Osteoblast (primary cell): ENCODE measurements at regions not wholly inside any gene's neighbourhood (a gene's known extent, or its start where the extent isn't known, plus 50 kb on each side); places are given as distances from the start of the nearest gene placed in this dataset.
"Not testable (repeated sequence)": the region's sequence is repeated elsewhere in the genome, so short reads cannot be mapped to it uniquely, and the experiment has no call there.

Experiments
- DNase-seq: peaks from one replicate; pipeline ENCODE4 v3.0.0; 2011; ENCODE audit warnings: low spot score, mixed read lengths; ENCODE audit not compliant: insufficient read length; ENCODE audit errors: missing footprints
- H2AFZ ChIP-seq: 2 replicates; pipeline ENCODE4 v1.6.0; 2011; ENCODE audit warnings: mild to moderate bottlenecking, low read length
- H3K27ac ChIP-seq: 2 replicates; pipeline ENCODE4 v1.5.1; 2011; ENCODE audit warnings: mild to moderate bottlenecking, low read depth, low read length, moderate library complexity
- H3K27me3 ChIP-seq: 2 replicates; pipeline ENCODE4 v1.6.0; 2012; ENCODE audit warnings: mild to moderate bottlenecking, control low read depth, inconsistent platforms, low read length, moderate library complexity; ENCODE audit not compliant: insufficient read depth
- H3K36me3 ChIP-seq: 2 replicates; pipeline ENCODE4 v1.5.1; 2011; ENCODE audit warnings: mild to moderate bottlenecking, low read length, control low read depth, moderate library complexity; ENCODE audit not compliant: insufficient read depth
- H3K4me1 ChIP-seq: 2 replicates; pipeline ENCODE4 v1.5.1; 2011; ENCODE audit warnings: mild to moderate bottlenecking, low read length, control low read depth, moderate library complexity; ENCODE audit not compliant: insufficient read depth
- H3K4me2 ChIP-seq: 2 replicates; pipeline ENCODE4 v1.6.0; 2011; ENCODE audit warnings: mild to moderate bottlenecking, low read length; ENCODE audit not compliant: insufficient read depth
- H3K4me3 ChIP-seq: fragments of 200-600 bp; sonication (generic); 3 replicates; pipeline ENCODE4 v1.5.1; 2012; ENCODE audit warnings: mild to moderate bottlenecking, low read length, inconsistent platforms; ENCODE audit not compliant: insufficient read depth
- H3K79me2 ChIP-seq: 2 replicates; pipeline ENCODE4 v1.6.0; 2012; ENCODE audit warnings: mild to moderate bottlenecking, low read length, control low read depth, inconsistent platforms; ENCODE audit not compliant: insufficient read depth
- H3K9me3 ChIP-seq: 2 replicates; pipeline ENCODE4 v1.5.1; 2011; ENCODE audit warnings: low read depth, low read length, control low read depth
- H4K20me1 ChIP-seq: 2 replicates; pipeline ENCODE4 v1.6.0; 2012; ENCODE audit warnings: mild to moderate bottlenecking, low read length, control low read depth; ENCODE audit not compliant: insufficient read depth
- TF ChIP-seq, protein P1 (sequence below): IDR thresholded peaks from 2 replicates; pipeline ENCODE4 v1.5.1; 2011; ENCODE audit warnings: mild to moderate bottlenecking, low read depth, low read length, moderate library complexity; ENCODE audit errors: extremely low read depth

DNA sequence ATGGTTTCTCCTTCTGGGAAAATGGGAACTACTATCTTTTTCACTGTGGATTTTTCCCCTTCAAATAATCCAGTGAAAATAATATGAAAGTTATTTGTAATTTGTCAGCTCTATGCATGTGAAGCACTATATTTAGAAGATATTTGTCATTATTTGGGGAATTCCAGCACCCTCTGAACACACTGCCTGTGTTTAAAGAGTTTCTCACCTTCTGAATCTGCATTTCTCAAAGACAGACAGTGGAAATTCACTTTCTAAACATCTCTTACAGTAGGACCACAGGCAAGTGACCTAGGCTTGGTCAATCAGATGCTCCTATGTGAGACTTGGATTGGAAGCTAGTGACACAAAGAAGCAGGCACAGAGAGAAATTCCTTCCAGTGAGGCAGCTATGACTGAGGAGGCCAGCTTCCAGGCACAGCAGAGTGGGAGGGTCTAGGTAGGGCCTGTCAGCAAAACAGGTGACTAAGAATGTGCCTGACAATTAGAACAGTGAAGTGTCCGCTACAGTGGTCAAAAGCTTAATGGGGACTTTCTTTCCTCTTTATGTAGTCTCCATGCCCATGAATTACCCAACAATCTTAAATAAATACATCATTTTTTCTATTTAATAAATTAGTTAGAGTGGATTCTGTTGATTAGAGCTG lies 167.2 kb downstream of the HMHB1 start:
- Histone ChIP-seq H3K27me3 (no peaks in the 10 kb centered on the region), H4K20me1 (no peaks in the 10 kb centered on the region), H3K9me3 (no peaks in the 10 kb centered on the region), H3K4me2 (no peak overlapping the region), H3K27ac (no peak overlapping the region), H3K79me2 (no peaks in the 10 kb centered on the region), H3K4me1 (peaks cover 6% of the 10 kb centered on the region), H3K4me3 (no peak overlapping the region), H3K36me3 (no peaks in the 10 kb centered on the region), H2AFZ (peak overlapping the region; percentile 65)
- DNase-seq = no peak
- TF ChIP-seq, protein P1, sequence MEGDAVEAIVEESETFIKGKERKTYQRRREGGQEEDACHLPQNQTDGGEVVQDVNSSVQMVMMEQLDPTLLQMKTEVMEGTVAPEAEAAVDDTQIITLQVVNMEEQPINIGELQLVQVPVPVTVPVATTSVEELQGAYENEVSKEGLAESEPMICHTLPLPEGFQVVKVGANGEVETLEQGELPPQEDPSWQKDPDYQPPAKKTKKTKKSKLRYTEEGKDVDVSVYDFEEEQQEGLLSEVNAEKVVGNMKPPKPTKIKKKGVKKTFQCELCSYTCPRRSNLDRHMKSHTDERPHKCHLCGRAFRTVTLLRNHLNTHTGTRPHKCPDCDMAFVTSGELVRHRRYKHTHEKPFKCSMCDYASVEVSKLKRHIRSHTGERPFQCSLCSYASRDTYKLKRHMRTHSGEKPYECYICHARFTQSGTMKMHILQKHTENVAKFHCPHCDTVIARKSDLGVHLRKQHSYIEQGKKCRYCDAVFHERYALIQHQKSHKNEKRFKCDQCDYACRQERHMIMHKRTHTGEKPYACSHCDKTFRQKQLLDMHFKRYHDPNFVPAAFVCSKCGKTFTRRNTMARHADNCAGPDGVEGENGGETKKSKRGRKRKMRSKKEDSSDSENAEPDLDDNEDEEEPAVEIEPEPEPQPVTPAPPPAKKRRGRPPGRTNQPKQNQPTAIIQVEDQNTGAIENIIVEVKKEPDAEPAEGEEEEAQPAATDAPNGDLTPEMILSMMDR = no peak

DNA sequence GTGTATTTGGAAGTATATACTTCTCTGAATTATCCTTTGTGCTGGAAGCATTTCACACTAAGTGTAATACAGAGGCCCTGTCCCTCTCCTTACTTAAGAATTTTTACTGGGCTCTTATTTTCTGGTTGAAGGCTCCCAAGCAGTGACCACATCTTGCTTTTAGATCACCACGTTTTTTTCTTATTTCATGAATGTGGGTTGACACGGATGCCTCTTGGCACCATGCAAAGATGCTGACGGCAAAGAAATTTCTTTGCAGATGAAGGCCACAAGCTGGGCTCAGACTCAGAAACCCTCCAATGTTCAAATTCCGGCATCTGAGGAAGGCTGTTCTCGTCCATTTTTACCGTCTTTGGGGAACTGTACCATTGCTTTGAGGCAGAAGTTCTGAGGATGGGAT lies 168.5 kb downstream of the HMHB1 start:
- Histone ChIP-seq H3K79me2 (no peaks in the 10 kb centered on the region), H3K4me1 (peaks cover 13% of the 10 kb centered on the region), H3K9me3 (no peaks in the 10 kb centered on the region), H3K27me3 (no peaks in the 10 kb centered on the region), H2AFZ (peak overlapping the region; percentile 84), H3K4me3 (no peak overlapping the region), H3K27ac (peak overlapping the region; percentile 8), H3K4me2 (no peak overlapping the region), H3K36me3 (no peaks in the 10 kb centered on the region), H4K20me1 (no peaks in the 10 kb centered on the region)
- DNase-seq = no peak
- TF ChIP-seq, protein P1 = no peak

DNA sequence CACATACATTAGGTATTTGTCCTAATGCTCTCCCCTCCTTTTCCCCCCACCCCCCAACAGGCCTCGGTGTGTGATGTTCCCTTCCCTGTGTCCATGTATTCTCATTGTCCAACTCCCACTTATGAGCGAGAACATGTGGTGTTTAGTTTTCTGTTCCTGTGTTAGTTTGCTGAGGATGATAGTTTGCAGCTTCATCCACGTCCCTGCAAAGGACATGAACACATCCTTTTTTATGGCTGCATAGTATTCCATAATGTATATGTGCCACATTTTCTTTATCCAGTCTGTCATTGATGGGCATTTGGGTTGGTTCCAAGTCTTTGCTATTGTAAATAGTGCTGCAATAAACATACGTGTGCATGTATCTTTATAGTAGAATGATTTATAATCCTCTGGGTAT lies 171.0 kb downstream of the HMHB1 start:
- not testable (repeated sequence) for H2AFZ ChIP-seq, H3K27ac ChIP-seq, H3K79me2 ChIP-seq, H3K4me3 ChIP-seq, H3K4me2 ChIP-seq, H3K9me3 ChIP-seq, DNase-seq, H3K36me3 ChIP-seq, H4K20me1 ChIP-seq, H3K27me3 ChIP-seq
- H3K4me1 ChIP-seq = peaks cover 30% of the 10 kb centered on the region

DNA sequence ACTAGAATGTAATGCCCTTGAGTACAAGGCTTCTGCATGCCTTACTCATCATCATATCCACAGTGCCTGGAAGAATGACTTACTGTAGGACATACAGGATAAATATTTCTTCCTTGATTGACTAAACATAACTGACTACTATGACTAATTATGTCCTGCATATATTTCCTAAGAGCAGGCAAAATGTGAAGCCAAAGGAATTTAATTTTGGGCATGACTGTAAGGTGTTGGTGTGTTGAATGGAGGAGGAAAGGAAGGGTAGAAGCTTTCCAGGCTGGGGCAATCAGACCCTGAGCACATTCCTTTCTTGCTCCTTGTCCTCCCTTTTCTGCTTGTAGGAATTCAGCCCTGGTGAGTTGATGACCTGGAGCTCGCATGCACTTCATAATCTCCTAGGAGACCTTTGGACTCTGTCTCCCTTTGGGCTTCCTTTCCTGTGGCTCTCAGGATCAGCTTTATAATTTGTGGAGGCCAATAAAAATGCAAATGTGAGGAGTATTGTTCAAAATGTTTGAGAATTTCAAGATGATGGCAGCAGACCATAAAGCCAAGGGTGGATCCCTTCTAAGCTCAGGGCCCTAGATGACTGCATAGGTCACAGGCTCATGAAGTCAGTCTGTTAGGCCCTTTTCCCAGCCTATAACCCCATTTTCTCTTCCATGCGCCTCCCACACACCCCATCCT lies 174.0 kb downstream of the HMHB1 start:
- peak; percentile 57 for DNase-seq
- peak overlapping the region; percentile 12 for H3K4me3 ChIP-seq
- peaks cover 38% of the 10 kb centered on the region for H3K4me1 ChIP-seq
- H3K4me2 ChIP-seq = peak overlapping the region; percentile 43
- H3K9me3 ChIP-seq = no peaks in the 10 kb centered on the region
- H4K20me1 ChIP-seq = no peaks in the 10 kb centered on the region
- H2AFZ ChIP-seq = no peak overlapping the region
- H3K27ac ChIP-seq = peak overlapping the region; percentile 87
- no peaks in the 10 kb centered on the region for H3K79me2 ChIP-seq
- no peaks in the 10 kb centered on the region for H3K36me3 ChIP-seq
- no peaks in the 10 kb centered on the region for H3K27me3 ChIP-seq
- TF ChIP-seq, protein P1 = no peak
